NT2/D1 (cell line): ENCODE measurements at regions not wholly inside any gene's neighbourhood (a gene's known extent, or its start where the extent isn't known, plus 50 kb on each side); places are given as distances from the start of the nearest gene placed in this dataset.
A peak's percentile ranks its signal among the peaks of the same experiment; 100 is the strongest.

ENCODE experiments used
- DNase-seq: peaks from one replicate; pipeline ENCODE4 v3.0.0-alpha.2; 2011; ENCODE audit warnings: low read depth, low spot score
- H3K27me3 ChIP-seq: 2 replicates; pipeline ENCODE4 v1.6.0; 2011; ENCODE audit warnings: mild to moderate bottlenecking; ENCODE audit not compliant: insufficient read length, insufficient read depth
- H3K36me3 ChIP-seq: 2 replicates; pipeline ENCODE4 v1.6.1; 2011; ENCODE audit warnings: mild to moderate bottlenecking, low read length, mixed read lengths; ENCODE audit not compliant: insufficient read depth, insufficient read length
- H3K4me1 ChIP-seq: 2 replicates; pipeline ENCODE4 v1.5.1; 2011; ENCODE audit not compliant: insufficient read depth, insufficient read length
- H3K4me3 ChIP-seq: 2 replicates; pipeline ENCODE4 v1.5.1; 2011; ENCODE audit warnings: low read depth; ENCODE audit not compliant: insufficient read length
- H3K9ac ChIP-seq: 2 replicates; pipeline ENCODE4 v1.6.0; 2011; ENCODE audit warnings: low read depth; ENCODE audit not compliant: insufficient read length
- H3K9me3 ChIP-seq: 2 replicates; pipeline ENCODE4 v1.5.1; 2011; ENCODE audit warnings: mild to moderate bottlenecking, low read length; ENCODE audit not compliant: insufficient read depth
- SUZ12 ChIP-seq: IDR thresholded peaks from 2 replicates; pipeline ENCODE4 v1.6.1; 2011; ENCODE audit not compliant: insufficient read length, insufficient read depth; ENCODE audit errors: extremely low read depth
- YY1 ChIP-seq: IDR thresholded peaks from 2 replicates; pipeline ENCODE4 v1.6.1; 2011; ENCODE audit not compliant: insufficient read length, insufficient read depth
- ZNF274 ChIP-seq: IDR thresholded peaks from 2 replicates; pipeline ENCODE4 v1.6.1; 2011; ENCODE audit warnings: mild to moderate bottlenecking, low read depth, low read length

DNA sequence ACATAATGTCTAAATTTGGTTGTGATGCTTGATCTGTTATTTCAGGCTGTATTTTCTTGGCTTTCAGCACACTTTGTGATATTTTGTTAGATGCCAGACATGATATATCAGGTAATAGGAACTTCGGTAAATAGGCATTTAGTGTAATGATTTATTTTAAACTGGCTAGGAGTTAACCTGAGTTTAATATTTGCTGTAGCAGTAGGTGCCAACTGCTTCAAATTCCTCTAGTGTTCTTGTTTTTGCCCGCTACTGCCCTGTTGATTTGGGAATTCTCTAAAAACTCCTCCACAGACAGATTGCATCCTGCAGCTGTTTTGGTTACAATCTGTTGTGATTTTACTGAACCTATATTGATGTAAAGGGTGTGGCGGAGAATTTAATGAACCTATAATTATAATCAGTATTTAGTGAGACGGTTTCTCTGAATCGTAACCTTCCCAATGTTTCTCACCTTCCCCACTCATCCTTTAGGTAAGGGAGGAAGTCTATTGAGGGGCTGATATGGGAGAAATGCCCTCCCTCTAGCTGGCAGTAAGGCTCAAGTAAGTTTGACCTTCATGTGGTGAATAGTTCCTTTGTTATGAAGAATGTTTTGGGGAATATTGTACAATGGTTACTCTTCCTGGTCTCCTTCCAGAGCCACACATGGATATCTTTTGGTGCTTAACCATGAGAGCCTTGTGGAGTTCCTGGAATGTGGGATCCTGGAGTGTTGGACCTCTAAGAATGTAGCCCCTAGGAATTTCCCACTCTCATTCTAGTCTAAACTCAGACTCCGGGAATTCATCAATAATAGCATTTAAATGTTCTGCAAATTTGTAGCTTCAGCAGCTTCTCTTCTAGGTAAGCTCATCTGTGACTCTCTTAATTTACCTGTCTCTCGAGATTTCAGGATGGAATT lies 634.1 kb downstream of the FSCB start:
- peak; percentile 32 for DNase-seq
- H3K27me3 ChIP-seq, result no peaks in the 10 kb centered on the region
- TF ChIP-seq YY1, result no peak
- TF ChIP-seq SUZ12, result no peak
- TF ChIP-seq ZNF274, result no peak
- H3K36me3 ChIP-seq, result no peaks in the 10 kb centered on the region
- no peak overlapping the region for H3K4me3 ChIP-seq
- H3K9me3 ChIP-seq, result peaks cover 7% of the 10 kb centered on the region; the same call in 1 of the 2 replicates
- H3K4me1 ChIP-seq, result no peaks in the 10 kb centered on the region
- no peak overlapping the region for H3K9ac ChIP-seq

DNA sequence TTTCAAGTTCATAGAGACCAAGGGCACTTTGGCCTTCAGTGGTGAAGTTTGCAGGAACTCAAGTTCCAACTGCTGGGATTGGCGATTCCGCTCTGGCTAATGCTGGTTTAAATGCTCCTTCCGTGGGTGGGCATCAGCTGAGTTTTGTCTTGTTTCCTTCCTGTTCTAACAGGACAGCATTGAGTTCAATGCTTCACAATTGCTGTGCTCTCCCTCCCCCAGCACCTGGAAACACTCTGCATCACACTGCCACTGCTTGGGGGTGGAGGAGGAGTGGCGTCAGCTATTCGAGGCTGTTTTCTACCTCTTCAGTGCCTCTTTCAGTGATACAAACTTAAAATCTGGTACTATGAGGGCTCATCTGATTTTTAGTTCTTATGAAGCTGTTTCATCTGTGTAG lies 634.9 kb downstream of the FSCB start:
- no peak for DNase-seq
- no peaks in the 10 kb centered on the region for H3K27me3 ChIP-seq
- no peaks in the 10 kb centered on the region for H3K4me1 ChIP-seq
- H3K9ac ChIP-seq, result no peak overlapping the region
- peaks cover 7% of the 10 kb centered on the region; the same call in 1 of the 2 replicates for H3K9me3 ChIP-seq
- H3K4me3 ChIP-seq, result no peak overlapping the region
- no peaks in the 10 kb centered on the region for H3K36me3 ChIP-seq
- TF ChIP-seq YY1, result no peak
- TF ChIP-seq ZNF274, result no peak
- no peak for TF ChIP-seq SUZ12

DNA sequence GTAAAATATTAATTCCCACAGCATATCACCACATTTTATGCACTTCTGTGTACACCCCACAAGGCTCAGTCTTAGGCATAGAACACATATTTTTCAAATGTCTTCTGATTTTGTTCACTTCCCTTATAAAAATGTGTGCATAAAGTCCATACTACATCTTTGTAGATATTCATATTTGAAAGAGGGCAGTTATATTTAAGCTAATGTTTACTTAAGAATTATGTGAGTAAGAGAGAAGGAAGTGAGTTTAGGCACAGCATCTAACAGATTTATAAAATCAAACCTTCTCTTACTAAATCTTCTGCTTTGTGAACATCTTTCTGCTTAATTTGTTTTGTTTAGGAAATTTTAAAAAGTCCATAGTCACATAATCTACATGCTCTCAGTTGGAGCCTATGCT lies 648.1 kb downstream of the FSCB start:
- Histone ChIP-seq H3K9ac (no peak overlapping the region), H3K4me1 (no peaks in the 10 kb centered on the region), H3K27me3 (no peaks in the 10 kb centered on the region), H3K4me3 (no peak overlapping the region), H3K9me3 (no peaks in the 10 kb centered on the region), H3K36me3 (no peaks in the 10 kb centered on the region)
- TF ChIP-seq SUZ12 (no peak), YY1 (no peak), ZNF274 (no peak)
- no peak for DNase-seq

DNA sequence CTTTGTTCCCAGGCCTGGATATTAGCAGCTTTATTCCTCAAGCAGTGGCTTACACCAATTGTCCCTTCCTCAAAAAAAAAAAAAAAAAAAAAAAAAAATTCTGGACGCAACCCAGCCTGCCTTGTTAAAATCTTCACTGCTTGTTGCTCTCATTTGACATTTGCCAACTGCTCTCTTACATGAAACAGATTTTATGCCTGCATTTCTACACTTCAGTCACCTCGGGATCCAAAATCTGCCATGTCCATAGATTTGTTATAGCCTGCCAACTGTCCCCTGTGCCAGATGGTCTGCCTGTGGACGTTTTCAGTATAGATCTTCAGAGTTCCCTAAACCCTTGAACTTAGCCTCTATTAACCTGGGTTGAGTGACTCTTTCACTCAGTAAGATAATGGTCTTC lies 651.5 kb downstream of the FSCB start:
- Histone ChIP-seq H3K4me1 (no peaks in the 10 kb centered on the region), H3K9ac (no peak overlapping the region), H3K9me3 (no peaks in the 10 kb centered on the region), H3K4me3 (no peak overlapping the region), H3K36me3 (no peaks in the 10 kb centered on the region), H3K27me3 (no peaks in the 10 kb centered on the region)
- DNase-seq, result no peak
- TF ChIP-seq YY1, result no peak
- no peak for TF ChIP-seq ZNF274

DNA sequence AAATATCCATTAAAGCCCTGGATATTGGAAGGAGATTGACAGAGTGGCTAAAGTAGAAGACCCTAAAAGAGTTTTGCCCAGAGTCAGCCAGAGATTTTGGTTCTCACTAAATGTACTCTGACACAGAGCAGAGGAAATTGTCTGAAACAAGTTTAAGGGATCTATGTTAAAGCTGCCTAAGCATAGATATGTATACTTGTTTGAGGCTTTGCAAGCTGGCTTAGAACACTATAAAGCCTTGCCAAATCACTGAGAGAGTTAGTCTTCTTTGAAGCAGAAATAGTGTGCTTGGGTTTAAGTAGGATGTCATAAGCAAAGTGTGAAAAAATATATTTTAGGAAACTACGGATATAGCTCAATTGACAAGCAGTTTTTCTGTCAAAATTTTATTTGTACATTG lies 653.5 kb downstream of the FSCB start:
- Histone ChIP-seq H3K9me3 (no peaks in the 10 kb centered on the region), H3K4me1 (no peaks in the 10 kb centered on the region), H3K36me3 (no peaks in the 10 kb centered on the region), H3K27me3 (no peaks in the 10 kb centered on the region), H3K4me3 (no peak overlapping the region), H3K9ac (no peak overlapping the region)
- no peak for TF ChIP-seq SUZ12
- TF ChIP-seq ZNF274, result no peak
- no peak for TF ChIP-seq YY1
- DNase-seq, result no peak

DNA sequence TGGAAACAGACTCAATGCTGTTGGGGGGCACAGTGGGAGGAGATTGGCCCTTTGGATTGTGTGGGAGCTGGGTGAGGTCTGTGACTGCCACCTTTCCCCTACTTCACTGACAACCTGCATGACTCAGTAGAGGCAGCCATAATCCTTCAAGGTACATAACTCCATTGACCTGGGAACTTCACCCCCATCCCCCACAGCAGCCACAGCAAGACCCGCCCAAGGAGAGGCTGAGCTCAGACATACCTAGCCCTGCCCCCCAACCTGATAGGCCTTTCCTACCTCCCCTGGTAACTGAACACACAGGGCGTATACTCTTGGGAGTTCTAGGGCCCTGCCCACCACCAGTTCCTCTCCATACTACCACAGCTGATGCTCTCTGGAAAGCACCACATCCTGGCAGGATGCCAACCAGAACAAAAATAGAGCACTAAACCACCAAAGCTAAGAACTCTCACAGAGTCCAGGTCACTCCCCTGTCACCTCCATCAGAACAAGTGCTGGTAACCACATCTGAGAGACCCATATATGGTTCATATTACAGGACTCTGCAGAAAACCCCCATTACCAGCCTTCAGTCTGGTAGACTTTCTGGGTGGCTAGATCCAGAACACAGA lies 703.9 kb downstream of the FSCB start:
- TF ChIP-seq ZNF274 (no peak), SUZ12 (no peak), YY1 (no peak)

DNA sequence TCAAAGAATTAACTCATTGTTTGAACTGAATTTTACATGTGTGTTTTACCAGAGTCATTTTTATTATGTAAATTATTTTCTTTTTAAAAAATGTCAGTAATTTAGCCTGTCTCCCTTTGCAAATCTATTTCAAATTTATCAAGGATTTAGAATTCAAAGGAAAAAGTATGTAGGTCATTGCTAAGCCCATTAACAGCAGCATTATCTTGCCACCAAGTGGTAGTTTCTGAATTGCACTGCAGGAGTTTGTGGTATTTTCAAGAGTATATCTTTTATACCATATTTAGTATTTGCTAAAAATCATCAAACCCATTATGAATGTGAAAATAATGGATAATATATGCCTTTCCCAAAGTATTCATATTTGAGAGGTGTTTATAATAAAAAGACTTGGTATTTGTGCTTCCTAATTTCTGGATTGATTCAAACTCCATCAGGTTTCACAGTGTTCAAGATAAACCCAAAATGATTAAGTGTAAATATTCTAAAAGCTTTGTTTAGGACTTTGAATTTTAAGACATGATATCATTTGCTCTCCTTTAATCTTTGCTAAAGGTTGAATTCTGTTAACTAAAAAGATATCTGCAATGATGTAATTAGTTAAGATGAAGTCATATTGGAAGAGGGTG lies 711.4 kb downstream of the FSCB start:
- Histone ChIP-seq H3K27me3 (no peaks in the 10 kb centered on the region), H3K4me1 (no peaks in the 10 kb centered on the region), H3K4me3 (no peak overlapping the region), H3K9ac (no peak overlapping the region), H3K36me3 (no peaks in the 10 kb centered on the region), H3K9me3 (no peaks in the 10 kb centered on the region)
- no peak for DNase-seq
- no peak for TF ChIP-seq ZNF274
- no peak for TF ChIP-seq YY1
- TF ChIP-seq SUZ12, result no peak

More for the DNA sequence above, 703.9 kb downstream of the FSCB start:
- DNase-seq, result no peak
- H3K27me3 ChIP-seq, result no peaks in the 10 kb centered on the region
- H3K36me3 ChIP-seq, result no peaks in the 10 kb centered on the region
- no peaks in the 10 kb centered on the region for H3K9me3 ChIP-seq
- H3K9ac ChIP-seq, result no peak overlapping the region
- no peaks in the 10 kb centered on the region for H3K4me1 ChIP-seq
- no peak overlapping the region for H3K4me3 ChIP-seq
